ENCODE measurements at regions not wholly inside any gene's neighbourhood (a gene's known extent, or its start where the extent isn't known, plus 50 kb on each side); places are given as distances from the start of the nearest gene placed in this dataset.

DNA sequence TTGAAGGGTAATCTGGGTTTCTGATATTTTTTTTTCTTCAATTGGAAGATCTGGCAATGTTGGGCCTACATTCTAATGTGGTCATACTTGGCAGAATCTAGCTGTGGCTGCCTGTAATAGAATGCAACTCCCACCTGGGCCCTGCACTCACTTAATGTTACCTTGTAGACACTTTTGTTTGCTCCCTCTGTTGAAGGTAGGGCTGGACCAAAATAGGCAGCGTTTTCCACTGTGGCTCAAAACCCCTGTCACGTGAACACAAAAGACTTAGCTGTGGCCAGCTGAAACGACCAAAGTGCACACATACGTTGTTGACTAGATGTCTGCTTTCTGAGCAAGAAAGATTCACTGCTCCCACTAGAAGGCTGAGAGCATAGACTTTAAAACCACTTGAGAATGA, 117.6 kb upstream of the HMHB1 start:
- Histone ChIP-seq H3K27me3 (ENCODE audit: control insufficient read depth in 1 of 2, insufficient read depth in 2 of 2, low read length in 2 of 2) (no peaks in the 10 kb centered on the region; a peak in 3 of 5 replicates), H3K36me3 (replicated peaks in 1 of 2; ENCODE audit: control insufficient read depth in 1 of 2, insufficient read depth in 2 of 2, low read length in 2 of 2) (no peaks in the 10 kb centered on the region), H3K27ac (ENCODE audit: extremely low read length, insufficient read depth, low read length) (no peak overlapping the region), H3K79me2 (ENCODE audit: insufficient read depth, low read length) (no peaks in the 10 kb centered on the region), H4K20me1 (ENCODE audit: insufficient read depth, low read length) (no peaks in the 10 kb centered on the region), H3K9ac (ENCODE audit: insufficient read depth, low read depth, low read length) (no peak overlapping the region), H3K4me2 (ENCODE audit: low read depth, low read length) (peak overlapping the region; percentile 45), H2AFZ (ENCODE audit: low read length) (no peak overlapping the region), H3K9me3 (ENCODE audit: low read length) (no peaks in the 10 kb centered on the region), H3K4me3 (replicated peaks in 1 of 3; ENCODE audit: insufficient read depth in 1 of 3, low read depth in 2 of 3, low read length in 3 of 3) (peak overlapping the region in 1 of 3 experiments; percentile 5; a peak in 1 of 6 replicates), H3K4me1 (ENCODE audit: insufficient read depth, low read length) (peaks cover 32% of the 10 kb centered on the region)
- ATAC-seq (peak; percentile 92), DNase-seq (ENCODE audit: low spot score) (peak; percentile 67), FAIRE-seq (peak; percentile 79)
- no TSS peak for BruUV-seq (replicated peaks)
- ChIA-PET CTCF (ENCODE audit: low intra/inter-chr PET ratio, low total read pairs) (no interaction called here), POLR2A (interaction anchor here (0.5 to 1.1 kb wide), 3 partner anchors 14 to 645 kb away, joined by 3 to 4 read pairs (median 3); no protein-coding TSS in a partner anchor)
- WGBS (ENCODE audit: low lambda C conversion rate) = 0% methylated on average over 1 of the region's 4 CpGs
- intact Hi-C loops (cut with micrococcal nuclease; ENCODE audit: unreplicated experiment) (no loop called here), in situ Hi-C loops (cut with HindIII; ENCODE audit: extremely low pct_ligation_motif_present, low pct_unique_long_range_greater_than_20kb) (no loop called here)
- TF ChIP-seq HMGA1 (CRISPR knock-in tag; conservative IDR thresholded peaks at IDR 0.05) = no peak
- TF ChIP-seq ELF1 (CRISPR knock-in tag; IDR thresholded peaks at IDR 0.05) = no peak
- TF ChIP-seq, protein P1, sequence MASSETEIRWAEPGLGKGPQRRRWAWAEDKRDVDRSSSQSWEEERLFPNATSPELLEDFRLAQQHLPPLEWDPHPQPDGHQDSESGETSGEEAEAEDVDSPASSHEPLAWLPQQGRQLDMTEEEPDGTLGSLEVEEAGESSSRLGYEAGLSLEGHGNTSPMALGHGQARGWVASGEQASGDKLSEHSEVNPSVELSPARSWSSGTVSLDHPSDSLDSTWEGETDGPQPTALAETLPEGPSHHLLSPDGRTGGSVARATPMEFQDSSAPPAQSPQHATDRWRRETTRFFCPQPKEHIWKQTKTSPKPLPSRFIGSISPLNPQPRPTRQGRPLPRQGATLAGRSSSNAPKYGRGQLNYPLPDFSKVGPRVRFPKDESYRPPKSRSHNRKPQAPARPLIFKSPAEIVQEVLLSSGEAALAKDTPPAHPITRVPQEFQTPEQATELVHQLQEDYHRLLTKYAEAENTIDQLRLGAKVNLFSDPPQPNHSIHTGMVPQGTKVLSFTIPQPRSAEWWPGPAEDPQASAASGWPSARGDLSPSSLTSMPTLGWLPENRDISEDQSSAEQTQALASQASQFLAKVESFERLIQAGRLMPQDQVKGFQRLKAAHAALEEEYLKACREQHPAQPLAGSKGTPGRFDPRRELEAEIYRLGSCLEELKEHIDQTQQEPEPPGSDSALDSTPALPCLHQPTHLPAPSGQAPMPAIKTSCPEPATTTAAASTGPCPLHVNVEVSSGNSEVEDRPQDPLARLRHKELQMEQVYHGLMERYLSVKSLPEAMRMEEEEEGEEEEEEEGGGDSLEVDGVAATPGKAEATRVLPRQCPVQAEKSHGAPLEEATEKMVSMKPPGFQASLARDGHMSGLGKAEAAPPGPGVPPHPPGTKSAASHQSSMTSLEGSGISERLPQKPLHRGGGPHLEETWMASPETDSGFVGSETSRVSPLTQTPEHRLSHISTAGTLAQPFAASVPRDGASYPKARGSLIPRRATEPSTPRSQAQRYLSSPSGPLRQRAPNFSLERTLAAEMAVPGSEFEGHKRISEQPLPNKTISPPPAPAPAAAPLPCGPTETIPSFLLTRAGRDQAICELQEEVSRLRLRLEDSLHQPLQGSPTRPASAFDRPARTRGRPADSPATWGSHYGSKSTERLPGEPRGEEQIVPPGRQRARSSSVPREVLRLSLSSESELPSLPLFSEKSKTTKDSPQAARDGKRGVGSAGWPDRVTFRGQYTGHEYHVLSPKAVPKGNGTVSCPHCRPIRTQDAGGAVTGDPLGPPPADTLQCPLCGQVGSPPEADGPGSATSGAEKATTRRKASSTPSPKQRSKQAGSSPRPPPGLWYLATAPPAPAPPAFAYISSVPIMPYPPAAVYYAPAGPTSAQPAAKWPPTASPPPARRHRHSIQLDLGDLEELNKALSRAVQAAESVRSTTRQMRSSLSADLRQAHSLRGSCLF (CRISPR knock-in tag; IDR thresholded peaks at IDR 0.05; ENCODE audit: borderline replicate concordance) = no peak
- TF ChIP-seq, protein P2, sequence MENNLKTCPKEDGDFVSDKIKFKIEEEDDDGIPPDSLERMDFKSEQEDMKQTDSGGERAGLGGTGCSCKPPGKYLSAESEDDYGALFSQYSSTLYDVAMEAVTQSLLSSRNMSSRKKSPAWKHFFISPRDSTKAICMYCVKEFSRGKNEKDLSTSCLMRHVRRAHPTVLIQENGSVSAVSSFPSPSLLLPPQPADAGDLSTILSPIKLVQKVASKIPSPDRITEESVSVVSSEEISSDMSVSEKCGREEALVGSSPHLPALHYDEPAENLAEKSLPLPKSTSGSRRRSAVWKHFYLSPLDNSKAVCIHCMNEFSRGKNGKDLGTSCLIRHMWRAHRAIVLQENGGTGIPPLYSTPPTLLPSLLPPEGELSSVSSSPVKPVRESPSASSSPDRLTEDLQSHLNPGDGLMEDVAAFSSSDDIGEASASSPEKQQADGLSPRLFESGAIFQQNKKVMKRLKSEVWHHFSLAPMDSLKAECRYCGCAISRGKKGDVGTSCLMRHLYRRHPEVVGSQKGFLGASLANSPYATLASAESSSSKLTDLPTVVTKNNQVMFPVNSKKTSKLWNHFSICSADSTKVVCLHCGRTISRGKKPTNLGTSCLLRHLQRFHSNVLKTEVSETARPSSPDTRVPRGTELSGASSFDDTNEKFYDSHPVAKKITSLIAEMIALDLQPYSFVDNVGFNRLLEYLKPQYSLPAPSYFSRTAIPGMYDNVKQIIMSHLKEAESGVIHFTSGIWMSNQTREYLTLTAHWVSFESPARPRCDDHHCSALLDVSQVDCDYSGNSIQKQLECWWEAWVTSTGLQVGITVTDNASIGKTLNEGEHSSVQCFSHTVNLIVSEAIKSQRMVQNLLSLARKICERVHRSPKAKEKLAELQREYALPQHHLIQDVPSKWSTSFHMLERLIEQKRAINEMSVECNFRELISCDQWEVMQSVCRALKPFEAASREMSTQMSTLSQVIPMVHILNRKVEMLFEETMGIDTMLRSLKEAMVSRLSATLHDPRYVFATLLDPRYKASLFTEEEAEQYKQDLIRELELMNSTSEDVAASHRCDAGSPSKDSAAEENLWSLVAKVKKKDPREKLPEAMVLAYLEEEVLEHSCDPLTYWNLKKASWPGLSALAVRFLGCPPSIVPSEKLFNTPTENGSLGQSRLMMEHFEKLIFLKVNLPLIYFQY (CRISPR knock-in tag; IDR thresholded peaks at IDR 0.05; ENCODE audit: borderline replicate concordance) = no peak
- TF ChIP-seq ZIK1 (CRISPR knock-in tag; IDR thresholded peaks at IDR 0.05; ENCODE audit: borderline replicate concordance, low read depth) = no peak
- TF ChIP-seq PHF5A (CRISPR knock-in tag; IDR thresholded peaks at IDR 0.05; ENCODE audit: low read depth, unreplicated experiment) = no peak
- peak; percentile 73 for TF ChIP-seq MIER2 (CRISPR knock-in tag; IDR thresholded peaks at IDR 0.05)
- peak; percentile 67 for TF ChIP-seq KDM6A (CRISPR knock-in tag; IDR thresholded peaks at IDR 0.05; ENCODE audit: low read depth)
- TF ChIP-seq, protein P3, sequence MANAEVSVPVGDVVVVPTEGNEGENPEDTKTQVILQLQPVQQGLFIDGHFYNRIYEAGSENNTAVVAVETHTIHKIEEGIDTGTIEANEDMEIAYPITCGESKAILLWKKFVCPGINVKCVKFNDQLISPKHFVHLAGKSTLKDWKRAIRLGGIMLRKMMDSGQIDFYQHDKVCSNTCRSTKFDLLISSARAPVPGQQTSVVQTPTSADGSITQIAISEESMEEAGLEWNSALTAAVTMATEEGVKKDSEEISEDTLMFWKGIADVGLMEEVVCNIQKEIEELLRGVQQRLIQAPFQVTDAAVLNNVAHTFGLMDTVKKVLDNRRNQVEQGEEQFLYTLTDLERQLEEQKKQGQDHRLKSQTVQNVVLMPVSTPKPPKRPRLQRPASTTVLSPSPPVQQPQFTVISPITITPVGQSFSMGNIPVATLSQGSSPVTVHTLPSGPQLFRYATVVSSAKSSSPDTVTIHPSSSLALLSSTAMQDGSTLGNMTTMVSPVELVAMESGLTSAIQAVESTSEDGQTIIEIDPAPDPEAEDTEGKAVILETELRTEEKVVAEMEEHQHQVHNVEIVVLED (CRISPR knock-in tag; IDR thresholded peaks at IDR 0.05; ENCODE audit: borderline replicate concordance) = no peak
- TF ChIP-seq, protein P4, sequence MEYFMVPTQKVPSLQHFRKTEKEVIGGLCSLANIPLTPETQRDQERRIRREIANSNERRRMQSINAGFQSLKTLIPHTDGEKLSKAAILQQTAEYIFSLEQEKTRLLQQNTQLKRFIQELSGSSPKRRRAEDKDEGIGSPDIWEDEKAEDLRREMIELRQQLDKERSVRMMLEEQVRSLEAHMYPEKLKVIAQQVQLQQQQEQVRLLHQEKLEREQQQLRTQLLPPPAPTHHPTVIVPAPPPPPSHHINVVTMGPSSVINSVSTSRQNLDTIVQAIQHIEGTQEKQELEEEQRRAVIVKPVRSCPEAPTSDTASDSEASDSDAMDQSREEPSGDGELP (IDR thresholded peaks at IDR 0.05; ENCODE audit: borderline replicate concordance, low read depth) = peak; percentile 80; the same call in 1 of the 2 replicates
- TF ChIP-seq, protein P5, sequence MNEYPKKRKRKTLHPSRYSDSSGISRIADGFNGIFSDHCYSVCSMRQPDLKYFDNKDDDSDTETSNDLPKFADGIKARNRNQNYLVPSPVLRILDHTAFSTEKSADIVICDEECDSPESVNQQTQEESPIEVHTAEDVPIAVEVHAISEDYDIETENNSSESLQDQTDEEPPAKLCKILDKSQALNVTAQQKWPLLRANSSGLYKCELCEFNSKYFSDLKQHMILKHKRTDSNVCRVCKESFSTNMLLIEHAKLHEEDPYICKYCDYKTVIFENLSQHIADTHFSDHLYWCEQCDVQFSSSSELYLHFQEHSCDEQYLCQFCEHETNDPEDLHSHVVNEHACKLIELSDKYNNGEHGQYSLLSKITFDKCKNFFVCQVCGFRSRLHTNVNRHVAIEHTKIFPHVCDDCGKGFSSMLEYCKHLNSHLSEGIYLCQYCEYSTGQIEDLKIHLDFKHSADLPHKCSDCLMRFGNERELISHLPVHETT (CRISPR knock-in tag; conservative IDR thresholded peaks at IDR 0.05) = no peak
- peak; percentile 56; the same call in 1 of the 2 replicates for TF ChIP-seq POGZ (CRISPR knock-in tag; IDR thresholded peaks at IDR 0.05)

Measured in HepG2 (cell line).